ENCODE measurements at regions not wholly inside any gene's neighbourhood (a gene's known extent, or its start where the extent isn't known, plus 50 kb on each side); places are given as distances from the start of the nearest gene placed in this dataset.

DNA sequence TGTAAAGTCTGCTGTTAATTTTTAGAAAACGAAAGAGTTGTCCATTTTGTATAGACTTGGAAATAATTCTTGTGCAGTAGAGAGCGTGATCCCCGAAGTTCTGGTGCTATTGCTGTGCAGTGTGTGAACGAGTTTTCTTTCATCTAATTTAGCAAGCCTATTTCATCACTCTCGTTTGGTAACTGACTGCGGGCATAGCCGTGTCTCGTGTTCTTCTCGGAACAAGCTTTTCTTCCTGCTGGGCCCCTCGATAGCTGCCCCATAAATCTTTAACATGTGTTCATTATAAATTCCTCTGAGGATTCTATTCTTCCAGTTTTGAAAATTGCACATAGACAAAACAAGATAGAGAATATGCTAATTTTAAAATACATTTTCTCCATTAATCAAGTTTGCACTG lies 622.0 kb upstream of the PFKP start (continued):
- TF ChIP-seq SALL2 (tag by site-specific recombination; IDR thresholded peaks at IDR 0.05; ENCODE audit: borderline replicate concordance) (no peak), ZNF830 (tag by site-specific recombination; IDR thresholded peaks at IDR 0.05; ENCODE audit: low read depth) (no peak)
- TF ChIP-seq, protein P1, sequence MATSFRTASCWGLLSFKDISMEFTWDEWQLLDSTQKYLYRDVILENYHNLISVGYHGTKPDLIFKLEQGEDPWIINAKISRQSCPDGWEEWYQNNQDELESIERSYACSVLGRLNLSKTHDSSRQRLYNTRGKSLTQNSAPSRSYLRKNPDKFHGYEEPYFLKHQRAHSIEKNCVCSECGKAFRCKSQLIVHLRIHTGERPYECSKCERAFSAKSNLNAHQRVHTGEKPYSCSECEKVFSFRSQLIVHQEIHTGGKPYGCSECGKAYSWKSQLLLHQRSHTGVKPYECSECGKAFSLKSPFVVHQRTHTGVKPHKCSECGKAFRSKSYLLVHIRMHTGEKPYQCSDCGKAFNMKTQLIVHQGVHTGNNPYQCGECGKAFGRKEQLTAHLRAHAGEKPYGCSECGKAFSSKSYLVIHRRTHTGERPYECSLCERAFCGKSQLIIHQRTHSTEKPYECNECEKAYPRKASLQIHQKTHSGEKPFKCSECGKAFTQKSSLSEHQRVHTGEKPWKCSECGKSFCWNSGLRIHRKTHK (tag by site-specific recombination; IDR thresholded peaks at IDR 0.05) = no peak

DNA sequence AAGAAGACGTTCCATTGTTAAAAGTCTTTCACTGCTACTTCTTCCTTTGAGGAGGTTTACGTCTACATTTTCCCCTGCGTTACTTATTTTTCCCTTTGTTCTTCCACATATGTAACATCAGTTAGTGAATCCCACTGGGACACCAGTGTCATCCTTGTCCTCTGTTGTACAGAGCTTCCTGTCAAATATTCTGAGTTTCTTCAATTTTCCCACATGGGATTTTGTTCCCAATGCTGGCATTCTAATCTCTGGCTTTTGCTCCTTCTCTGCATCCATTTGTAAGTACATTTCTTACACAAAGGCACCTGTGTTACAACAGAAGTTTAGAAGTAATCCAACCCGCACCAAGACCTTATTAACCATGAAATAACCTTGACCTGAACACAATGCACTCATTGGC lies 627.4 kb upstream of the PFKP start:
- H3K4me3 ChIP-seq (ENCODE audit: low read depth, low read length) = no peak overlapping the region
- H3K36me3 ChIP-seq (ENCODE audit: control insufficient read depth in 2 of 2, insufficient read depth in 1 of 2, low read length in 2 of 2) = no peaks in the 10 kb centered on the region
- no peak overlapping the region for H3K27ac ChIP-seq (ENCODE audit: extremely low read depth, low read depth, low read length)
- no peaks in the 10 kb centered on the region for H3K9me3 ChIP-seq (ENCODE audit: control insufficient read depth, insufficient read depth, low read depth, low read length)
- ChIA-PET CTCF (no interaction called here), POLR2A (no interaction called here)
- H3K4me1 ChIP-seq (ENCODE audit: control insufficient read depth, insufficient read depth, low read length) = no peaks in the 10 kb centered on the region
- TF ChIP-seq ZSCAN23 (tag by site-specific recombination; IDR thresholded peaks at IDR 0.05) (no peak), ZNF677 (tag by site-specific recombination; IDR thresholded peaks at IDR 0.05) (no peak), ZNF391 (tag by site-specific recombination; IDR thresholded peaks at IDR 0.05; ENCODE audit: borderline replicate concordance, low read depth) (no peak), ZNF311 (tag by site-specific recombination; IDR thresholded peaks at IDR 0.05; ENCODE audit: borderline replicate concordance) (no peak), KLF1 (tag by site-specific recombination; IDR thresholded peaks at IDR 0.05) (no peak)
- TF ChIP-seq, protein P2, sequence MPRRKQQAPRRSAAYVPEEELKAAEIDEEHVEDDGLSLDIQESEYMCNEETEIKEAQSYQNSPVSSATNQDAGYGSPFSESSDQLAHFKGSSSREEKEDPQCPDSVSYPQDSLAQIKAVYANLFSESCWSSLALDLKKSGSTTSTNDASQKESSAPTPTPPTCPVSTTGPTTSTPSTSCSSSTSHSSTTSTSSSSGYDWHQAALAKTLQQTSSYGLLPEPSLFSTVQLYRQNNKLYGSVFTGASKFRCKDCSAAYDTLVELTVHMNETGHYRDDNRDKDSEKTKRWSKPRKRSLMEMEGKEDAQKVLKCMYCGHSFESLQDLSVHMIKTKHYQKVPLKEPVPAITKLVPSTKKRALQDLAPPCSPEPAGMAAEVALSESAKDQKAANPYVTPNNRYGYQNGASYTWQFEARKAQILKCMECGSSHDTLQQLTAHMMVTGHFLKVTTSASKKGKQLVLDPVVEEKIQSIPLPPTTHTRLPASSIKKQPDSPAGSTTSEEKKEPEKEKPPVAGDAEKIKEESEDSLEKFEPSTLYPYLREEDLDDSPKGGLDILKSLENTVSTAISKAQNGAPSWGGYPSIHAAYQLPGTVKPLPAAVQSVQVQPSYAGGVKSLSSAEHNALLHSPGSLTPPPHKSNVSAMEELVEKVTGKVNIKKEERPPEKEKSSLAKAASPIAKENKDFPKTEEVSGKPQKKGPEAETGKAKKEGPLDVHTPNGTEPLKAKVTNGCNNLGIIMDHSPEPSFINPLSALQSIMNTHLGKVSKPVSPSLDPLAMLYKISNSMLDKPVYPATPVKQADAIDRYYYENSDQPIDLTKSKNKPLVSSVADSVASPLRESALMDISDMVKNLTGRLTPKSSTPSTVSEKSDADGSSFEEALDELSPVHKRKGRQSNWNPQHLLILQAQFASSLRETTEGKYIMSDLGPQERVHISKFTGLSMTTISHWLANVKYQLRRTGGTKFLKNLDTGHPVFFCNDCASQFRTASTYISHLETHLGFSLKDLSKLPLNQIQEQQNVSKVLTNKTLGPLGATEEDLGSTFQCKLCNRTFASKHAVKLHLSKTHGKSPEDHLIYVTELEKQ (tag by site-specific recombination; IDR thresholded peaks at IDR 0.05; ENCODE audit: borderline replicate concordance) = no peak

DNA sequence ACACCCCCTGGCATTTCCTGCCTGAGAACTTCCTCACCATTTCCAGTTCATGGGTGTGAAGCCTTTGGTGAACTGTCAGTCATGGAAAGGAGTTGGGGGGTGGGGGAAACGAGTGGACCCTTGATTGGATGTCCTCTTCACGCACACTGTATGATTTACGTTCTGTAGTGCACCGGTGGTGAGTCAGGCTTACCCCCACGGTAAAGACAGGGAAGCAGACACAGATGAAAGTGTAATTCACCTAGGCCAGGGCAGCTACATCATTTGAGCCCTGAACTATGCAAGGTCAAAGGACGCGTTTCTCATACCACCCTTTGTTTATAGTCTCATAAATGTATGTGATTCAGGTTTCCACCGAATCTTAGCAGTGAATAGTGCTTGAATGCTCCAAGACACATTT lies 628.3 kb upstream of the PFKP start:
- no peak for TF ChIP-seq KLF7 (tag by site-specific recombination; IDR thresholded peaks at IDR 0.05; ENCODE audit: borderline replicate concordance)
- TF ChIP-seq SP2 (tag by site-specific recombination; IDR thresholded peaks at IDR 0.05) = no peak
- TF ChIP-seq ZNF416 (tag by site-specific recombination; IDR thresholded peaks at IDR 0.05) = no peak
- TF ChIP-seq ZNF830 (tag by site-specific recombination; IDR thresholded peaks at IDR 0.05; ENCODE audit: low read depth) = no peak
- no peak for TF ChIP-seq BCL11B (tag by site-specific recombination; IDR thresholded peaks at IDR 0.05; ENCODE audit: low read depth)
- TF ChIP-seq, protein P3, sequence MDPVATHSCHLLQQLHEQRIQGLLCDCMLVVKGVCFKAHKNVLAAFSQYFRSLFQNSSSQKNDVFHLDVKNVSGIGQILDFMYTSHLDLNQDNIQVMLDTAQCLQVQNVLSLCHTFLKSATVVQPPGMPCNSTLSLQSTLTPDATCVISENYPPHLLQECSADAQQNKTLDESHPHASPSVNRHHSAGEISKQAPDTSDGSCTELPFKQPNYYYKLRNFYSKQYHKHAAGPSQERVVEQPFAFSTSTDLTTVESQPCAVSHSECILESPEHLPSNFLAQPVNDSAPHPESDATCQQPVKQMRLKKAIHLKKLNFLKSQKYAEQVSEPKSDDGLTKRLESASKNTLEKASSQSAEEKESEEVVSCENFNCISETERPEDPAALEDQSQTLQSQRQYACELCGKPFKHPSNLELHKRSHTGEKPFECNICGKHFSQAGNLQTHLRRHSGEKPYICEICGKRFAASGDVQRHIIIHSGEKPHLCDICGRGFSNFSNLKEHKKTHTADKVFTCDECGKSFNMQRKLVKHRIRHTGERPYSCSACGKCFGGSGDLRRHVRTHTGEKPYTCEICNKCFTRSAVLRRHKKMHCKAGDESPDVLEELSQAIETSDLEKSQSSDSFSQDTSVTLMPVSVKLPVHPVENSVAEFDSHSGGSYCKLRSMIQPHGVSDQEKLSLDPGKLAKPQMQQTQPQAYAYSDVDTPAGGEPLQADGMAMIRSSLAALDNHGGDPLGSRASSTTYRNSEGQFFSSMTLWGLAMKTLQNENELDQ (tag by site-specific recombination; IDR thresholded peaks at IDR 0.05; ENCODE audit: low read depth) = no peak
- Histone ChIP-seq H3K4me3 (ENCODE audit: low read depth, low read length) (no peak overlapping the region), H3K27ac (ENCODE audit: extremely low read depth, low read depth, low read length) (no peak overlapping the region), H3K36me3 (ENCODE audit: control insufficient read depth in 2 of 2, insufficient read depth in 1 of 2, low read length in 2 of 2) (no peaks in the 10 kb centered on the region), H3K4me1 (ENCODE audit: control insufficient read depth, insufficient read depth, low read length) (no peaks in the 10 kb centered on the region), H3K9me3 (ENCODE audit: control insufficient read depth, insufficient read depth, low read depth, low read length) (no peaks in the 10 kb centered on the region)
- POLR2A ChIA-PET = no interaction called here
- CTCF ChIA-PET = no interaction called here
